Urothelium cell line (cell line): ENCODE measurements at regions not wholly inside any gene's neighbourhood (a gene's known extent, or its start where the extent isn't known, plus 50 kb on each side); places are given as distances from the start of the nearest gene placed in this dataset.

Experiments
- DNase-seq: peaks from one replicate; pipeline ENCODE4 v3.0.0; 2011; ENCODE audit warnings: low spot score, mixed read lengths
- FAIRE-seq: peaks from 2 replicates; lab custom pipeline; 2011; peaks lifted over from hg19 to GRCh38; lab: Jason Lieb, UNC

DNA sequence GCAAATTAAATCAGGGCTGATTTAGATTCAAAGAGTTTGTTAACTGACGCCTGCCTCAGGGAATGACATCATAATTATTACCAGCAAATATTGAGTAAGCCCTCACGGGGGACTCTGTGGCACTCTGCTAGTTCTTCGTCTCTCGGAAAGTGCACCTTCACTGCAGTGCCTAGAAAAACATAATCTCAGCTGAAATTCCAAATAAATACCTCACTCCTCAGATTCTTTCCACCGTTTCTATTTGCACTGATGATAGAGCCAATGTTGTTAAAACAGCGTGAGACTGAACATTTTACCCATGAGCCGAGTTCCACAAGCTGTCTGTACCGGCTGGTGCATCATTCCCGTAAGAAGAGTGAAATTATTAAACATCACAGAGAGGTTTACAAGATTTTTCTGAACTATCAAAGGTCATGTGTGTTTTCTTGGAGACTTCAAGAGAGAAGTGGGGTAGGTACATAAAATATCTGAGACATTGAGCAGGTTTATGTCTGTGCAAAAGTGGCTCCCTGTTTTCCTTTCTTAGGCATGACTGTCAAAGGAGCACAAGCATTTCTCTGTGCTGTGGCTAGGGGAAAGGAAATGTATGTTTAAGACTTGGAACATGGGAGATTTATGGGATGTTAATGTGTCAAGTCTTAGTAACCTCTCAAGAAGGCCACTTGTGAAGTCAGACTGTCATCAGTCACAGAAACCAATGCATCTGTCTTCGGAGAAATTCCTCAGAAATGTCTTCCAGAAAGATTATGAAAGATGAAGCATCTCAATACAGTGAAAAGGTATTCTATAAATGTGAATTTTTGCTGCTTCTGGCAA lies 119.6 kb downstream of the CBLL2 start:
- FAIRE-seq, result no peak
- no peak for DNase-seq

DNA sequence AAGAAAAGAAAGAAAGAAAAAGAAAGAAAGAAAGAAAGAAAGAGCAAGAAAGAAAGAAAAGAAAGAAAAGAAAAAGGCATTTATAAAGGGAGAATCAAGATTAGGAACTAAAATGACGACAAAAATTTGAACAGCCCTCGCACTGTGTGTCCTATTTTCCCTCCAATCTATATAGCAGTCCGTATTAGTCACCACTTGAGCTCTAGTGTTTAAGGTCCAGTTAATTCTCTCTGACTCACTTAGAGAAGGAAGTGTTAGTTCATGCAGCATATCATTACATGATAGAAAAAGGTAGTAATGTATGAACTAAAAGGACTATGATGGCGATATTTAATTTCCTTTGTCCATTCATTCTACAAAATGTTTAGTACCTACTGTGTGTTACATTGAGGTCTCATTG lies 122.7 kb downstream of the CBLL2 start:
- no peak for FAIRE-seq

GRCh38 chrX:22396408-22396807 lies 123.7 kb downstream of the CBLL2 start:
- DNase-seq, result no peak
- FAIRE-seq, result no peak

More for the DNA sequence above, 122.7 kb downstream of the CBLL2 start:
- DNase-seq, result no peak

GRCh38 chrX:22397566-22397965 lies 124.9 kb downstream of the CBLL2 start:
- DNase-seq (no peak), FAIRE-seq (no peak)

DNA sequence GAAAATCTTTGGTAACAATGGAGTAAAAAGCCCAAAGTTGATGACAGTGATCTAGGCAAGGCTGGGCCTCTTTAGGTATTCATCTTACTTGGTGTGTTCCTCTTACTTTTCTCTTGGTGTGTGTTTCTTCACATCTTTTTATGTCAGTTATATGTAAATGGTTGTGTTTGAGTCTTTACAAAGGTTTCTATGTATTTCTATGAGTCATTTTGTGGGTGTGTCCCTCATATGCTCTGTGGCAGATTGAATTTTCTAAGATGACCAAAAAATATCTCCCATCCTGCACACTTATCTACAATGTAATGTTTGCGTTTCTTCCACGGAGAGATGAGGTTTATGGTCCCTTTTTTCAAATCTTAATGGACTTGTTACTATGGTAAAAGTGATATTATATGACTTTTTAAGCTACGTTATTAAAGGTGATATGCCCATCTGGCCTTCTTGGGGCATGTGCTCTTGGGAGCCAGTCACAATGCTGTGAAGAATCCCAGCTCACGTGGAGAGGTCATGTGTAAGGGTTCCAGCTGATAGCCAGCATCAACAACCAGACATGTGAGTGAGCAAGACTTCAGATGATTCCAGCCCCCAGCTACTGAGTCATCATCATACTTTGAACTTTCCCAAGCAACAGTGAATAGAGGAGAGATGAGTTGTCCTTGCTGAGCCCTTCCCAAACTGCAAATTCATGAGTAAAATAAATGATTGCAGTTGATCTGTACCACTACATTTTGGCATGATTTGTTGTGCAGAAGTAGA lies 126.9 kb downstream of the CBLL2 start:
- no peak for FAIRE-seq
- DNase-seq, result peak; percentile 1

DNA sequence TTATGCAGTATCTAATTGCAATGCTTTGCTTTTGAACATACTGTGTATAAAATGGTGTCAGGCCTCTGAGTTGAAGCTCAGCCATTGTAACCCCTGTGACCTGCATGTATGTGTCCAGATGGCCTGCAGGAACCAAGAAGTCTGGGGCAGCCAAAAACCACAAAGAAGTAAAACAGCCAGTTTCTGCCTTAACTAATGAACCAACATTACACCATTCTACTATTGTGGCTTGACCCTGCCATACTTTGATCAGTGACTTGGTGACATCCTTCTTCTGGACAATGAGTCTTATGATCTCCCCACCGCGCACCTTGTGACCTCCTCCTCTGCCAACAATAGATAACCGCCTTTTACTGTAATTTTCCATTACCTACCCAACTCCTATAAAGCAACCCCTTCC lies 131.6 kb downstream of the CBLL2 start:
- DNase-seq (no peak), FAIRE-seq (no peak)

GRCh38 chrX:22406201-22406737 lies 133.6 kb downstream of the CBLL2 start:
- FAIRE-seq (no peak), DNase-seq (no peak)

DNA sequence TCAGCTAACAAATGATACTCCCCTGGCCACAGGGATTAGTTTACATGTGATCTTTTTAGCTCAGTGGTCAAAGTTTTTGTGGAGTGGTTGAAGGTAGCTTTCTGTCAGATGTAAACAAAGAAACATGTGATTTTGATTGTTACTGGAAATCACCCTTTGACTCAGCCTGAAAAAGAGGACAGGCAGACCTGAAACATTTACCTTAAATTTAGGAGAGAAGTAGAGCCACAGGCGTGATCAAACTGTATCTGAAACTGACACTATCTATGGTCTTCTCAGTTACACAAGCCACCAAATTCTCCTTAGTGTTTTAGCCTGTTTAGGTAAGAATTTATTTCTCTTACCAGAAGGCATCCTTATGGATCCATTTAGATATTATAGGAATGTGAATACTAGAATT lies 136.7 kb downstream of the CBLL2 start:
- DNase-seq (no peak), FAIRE-seq (no peak)

DNA sequence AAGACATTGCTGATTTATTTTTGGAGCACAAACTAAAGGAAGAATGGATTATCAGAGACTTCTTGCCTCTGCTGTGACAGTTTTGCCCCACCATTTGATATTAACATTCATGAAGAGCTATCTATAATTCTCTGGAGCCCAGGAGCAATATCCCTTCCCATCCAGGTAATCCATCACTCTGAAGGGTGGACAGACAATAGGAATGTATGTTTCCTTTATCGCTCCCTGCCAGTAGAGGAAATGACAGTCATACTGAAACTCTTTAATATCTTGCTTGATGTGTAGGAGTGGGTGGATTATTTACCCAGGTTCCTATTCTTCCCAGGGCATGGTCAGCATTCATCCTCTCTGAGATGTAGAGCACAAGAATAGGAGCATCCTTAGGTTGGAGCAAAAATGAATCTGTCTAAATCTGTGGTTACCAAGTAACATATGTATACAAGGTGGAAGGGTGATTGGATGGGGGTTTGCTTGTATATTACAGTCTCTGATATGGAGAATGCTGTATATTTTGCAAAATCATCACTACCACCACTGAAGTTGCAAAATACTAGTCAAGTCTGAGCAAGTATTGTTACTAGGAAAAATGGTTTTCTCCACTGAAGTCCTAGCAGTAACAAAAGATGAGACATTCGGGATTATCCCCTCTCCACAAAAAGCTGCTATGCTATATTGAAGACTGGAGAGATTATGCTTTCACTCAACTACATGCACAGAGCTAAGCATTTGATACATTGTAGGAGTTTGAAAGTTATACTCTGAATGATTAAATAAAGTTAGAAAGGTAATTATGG lies 151.6 kb downstream of the CBLL2 start:
- DNase-seq (no peak), FAIRE-seq (no peak)

- no peak for FAIRE-seq
Observed at GRCh38 chrX:22424919-22425318, 152.2 kb downstream of the CBLL2 start.

DNA sequence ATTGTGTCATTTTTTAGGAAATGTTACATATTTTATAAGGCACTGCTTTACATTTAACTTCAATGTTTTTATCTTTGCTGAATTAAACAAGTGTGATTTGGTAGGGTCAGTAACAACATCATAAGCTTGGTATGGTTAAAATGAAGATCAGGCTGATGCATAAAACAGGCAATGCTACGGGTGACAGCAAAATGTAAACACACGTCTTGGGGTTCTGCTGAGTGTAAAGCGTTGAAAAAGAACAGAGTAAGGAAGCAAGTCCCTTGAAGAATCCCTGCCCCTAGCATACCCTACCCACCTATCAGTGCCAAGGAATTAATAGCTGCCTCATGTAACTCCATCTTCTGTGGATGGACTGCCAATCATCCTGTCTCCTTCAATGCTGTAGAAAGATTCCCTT lies 157.0 kb downstream of the CBLL2 start:
- FAIRE-seq (no peak), DNase-seq (no peak)

More at GRCh38 chrX:22424919-22425318, 152.2 kb downstream of the CBLL2 start:
- DNase-seq, result no peak

GRCh38 chrX:22430701-22431100 lies 158.0 kb downstream of the CBLL2 start:
- no peak for FAIRE-seq
- DNase-seq, result no peak

GRCh38 chrX:22433292-22434070 lies 160.8 kb downstream of the CBLL2 start:
- no peak for DNase-seq
- FAIRE-seq, result no peak

- DNase-seq, result no peak
- no peak for FAIRE-seq
Observed at GRCh38 chrX:22445880-22446279, 173.2 kb downstream of the CBLL2 start.

DNA sequence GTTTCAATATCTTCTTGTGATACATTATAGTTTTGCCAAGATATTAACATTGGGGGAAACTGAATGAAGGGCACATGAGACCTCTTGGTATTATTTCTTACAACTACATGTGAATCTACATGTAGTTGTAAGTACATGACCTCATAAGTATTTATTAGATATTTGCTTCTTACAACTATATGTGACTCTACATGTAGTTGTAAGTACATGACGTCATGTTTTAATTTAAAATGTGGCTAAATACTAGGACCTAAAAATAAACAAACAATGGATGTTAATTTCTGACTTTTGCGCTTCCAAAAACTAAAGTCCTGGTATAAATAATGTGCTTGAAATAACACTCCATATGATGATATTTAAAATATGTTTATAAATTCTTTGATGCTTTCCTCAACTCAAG lies 190.2 kb downstream of the CBLL2 start:
- FAIRE-seq (no peak), DNase-seq (no peak)

DNA sequence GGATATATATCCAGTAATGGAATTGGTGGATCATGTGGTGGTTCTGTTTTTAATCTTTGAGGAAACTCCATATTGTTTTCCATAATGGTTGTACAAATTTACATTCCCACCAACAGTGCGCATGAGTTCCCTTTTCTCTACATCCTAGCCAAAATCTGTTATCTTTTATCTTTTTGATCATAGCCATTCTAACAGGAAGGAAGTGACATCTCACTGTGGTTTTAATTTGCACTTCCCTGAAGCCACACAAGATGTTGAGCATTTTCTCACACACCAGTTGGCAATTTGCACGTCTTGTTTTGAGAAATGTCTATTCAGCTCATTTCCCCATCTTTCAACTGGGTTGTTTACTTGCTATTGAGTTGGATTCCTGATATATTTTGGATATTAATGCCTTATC lies 194.9 kb downstream of the CBLL2 start:
- no peak for DNase-seq
- no peak for FAIRE-seq

DNA sequence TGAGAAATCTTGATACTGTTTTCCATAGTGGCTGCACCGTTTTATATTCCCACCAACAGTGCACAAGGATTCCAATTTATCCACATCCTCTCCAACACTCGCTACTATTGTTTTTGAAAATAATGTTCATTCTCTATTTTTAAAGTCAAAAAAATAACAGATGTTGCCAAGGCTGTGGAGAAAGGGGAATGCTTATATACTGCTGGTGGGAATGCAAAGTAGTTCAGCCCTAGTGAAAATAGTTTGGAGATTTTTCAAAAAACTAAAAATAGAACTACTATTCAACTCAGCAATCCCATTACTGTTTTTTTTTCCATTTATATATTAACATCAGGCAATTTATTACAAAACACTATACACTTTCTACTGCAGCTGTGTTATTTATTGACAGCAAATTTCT lies 208.7 kb downstream of the CBLL2 start:
- no peak for FAIRE-seq

GRCh38 chrX:22486296-22486695 lies 213.6 kb downstream of the CBLL2 start:
- DNase-seq (no peak), FAIRE-seq (no peak)

More for the DNA sequence above, 208.7 kb downstream of the CBLL2 start:
- no peak for DNase-seq

DNA sequence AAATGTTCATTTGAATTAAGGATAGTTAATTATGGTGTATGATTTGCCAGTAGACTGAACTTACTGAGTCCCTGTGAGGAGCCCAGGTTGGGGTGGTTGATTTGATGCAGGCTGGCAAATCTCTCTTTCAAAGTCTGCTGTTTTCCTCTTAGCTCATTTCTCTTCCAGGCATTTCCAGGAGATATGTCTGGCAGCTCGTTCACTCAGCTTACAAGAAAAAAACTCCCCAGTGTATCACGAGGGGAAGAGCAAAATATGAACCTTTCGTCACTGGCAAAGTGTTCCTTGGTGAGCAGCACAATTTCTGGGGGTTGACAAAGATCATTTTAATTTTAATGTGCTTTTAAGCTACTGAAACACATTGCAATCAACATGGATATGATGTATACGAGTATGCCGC lies 244.2 kb downstream of the CBLL2 start:
- no peak for DNase-seq
- FAIRE-seq, result no peak

DNA sequence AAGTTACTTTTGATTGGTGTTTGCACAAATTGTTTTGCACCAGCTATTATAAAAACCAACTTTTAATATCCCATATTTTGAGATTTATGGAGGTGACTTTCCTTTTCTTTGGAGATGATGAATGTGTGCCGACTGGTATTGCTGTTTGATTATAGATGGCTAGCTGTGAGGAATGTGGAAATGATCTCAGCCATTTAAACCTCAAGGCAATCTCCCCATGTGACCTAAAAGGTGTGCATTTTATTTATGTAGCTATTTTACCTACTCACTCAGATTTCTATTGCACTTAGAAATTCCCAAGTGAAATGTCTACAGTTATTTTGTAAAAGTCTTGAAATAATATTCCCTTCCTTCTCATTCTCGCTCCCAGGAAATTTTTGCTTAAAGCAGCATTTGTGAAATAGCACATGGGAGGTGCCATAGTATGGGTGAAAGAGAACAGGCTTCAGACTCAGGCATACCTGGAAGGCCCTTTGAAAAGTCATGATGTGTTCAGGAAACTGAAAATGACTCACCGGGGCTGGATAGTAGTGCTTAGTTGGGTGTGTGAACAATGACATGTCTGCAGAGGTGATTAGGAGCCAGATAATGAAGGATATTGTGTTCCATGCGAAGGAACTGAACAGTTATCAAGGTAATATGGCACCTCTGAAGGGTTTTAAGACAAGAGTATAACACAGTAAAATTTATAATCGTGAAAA lies 247.6 kb downstream of the CBLL2 start:
- FAIRE-seq (no peak), DNase-seq (peak; percentile 3)
